ENCODE measurements at regions not wholly inside any gene's neighbourhood (a gene's known extent, or its start where the extent isn't known, plus 50 kb on each side); places are given as distances from the start of the nearest gene placed in this dataset.

DNA sequence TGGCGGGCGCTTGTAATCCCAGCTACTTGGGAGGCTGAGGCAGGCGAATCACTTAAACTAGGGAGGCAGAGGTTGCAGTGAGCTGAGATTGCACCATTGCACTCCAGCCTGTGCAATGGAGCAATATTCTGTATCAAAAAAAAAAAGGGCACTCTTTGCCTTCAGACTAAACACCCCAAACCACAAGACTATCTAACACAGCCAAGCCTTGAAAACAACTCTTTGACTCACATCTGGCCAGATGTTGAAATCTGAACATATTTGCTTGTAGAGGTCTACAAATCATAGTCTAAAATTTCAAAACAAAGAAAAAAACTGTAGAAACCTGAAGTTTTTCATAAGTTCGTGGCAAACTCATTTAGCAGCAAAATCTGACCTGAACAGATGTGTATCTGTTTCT, 94.9 kb downstream of the FAM161A start:
- Histone ChIP-seq H3K27me3 (replicated peaks; ENCODE audit: control insufficient read depth, insufficient read depth, low read length) (no peaks in the 10 kb centered on the region), H3K36me3 (ENCODE audit: control insufficient read depth, insufficient read depth, low read length) (no peaks in the 10 kb centered on the region), H3K4me3 (ENCODE audit: low read depth, low read length) (no peak overlapping the region), H3K9me3 (no peaks in the 10 kb centered on the region), H3K4me1 (no peaks in the 10 kb centered on the region)
- ChIA-PET CTCF (no interaction called here), POLR2A (no interaction called here)
- Mint-ChIP-seq H3K36me3 (ENCODE audit: insufficient read depth, unreplicated experiment) (peaks cover 6% of the 10 kb centered on the region), H3K27ac (ENCODE audit: unreplicated experiment) (no peak overlapping the region), H3K27me3 (ENCODE audit: insufficient read depth, unreplicated experiment) (no peaks in the 10 kb centered on the region), H3K4me3 (ENCODE audit: unreplicated experiment) (no peak overlapping the region), H3K9me3 (ENCODE audit: unreplicated experiment) (peaks cover 15% of the 10 kb centered on the region), H3K4me1 (ENCODE audit: low read depth, unreplicated experiment) (no peaks in the 10 kb centered on the region)
- no TSS peak for BruUV-seq (replicated peaks)
- no peak for DNase-seq
- TF ChIP-seq, protein P1, sequence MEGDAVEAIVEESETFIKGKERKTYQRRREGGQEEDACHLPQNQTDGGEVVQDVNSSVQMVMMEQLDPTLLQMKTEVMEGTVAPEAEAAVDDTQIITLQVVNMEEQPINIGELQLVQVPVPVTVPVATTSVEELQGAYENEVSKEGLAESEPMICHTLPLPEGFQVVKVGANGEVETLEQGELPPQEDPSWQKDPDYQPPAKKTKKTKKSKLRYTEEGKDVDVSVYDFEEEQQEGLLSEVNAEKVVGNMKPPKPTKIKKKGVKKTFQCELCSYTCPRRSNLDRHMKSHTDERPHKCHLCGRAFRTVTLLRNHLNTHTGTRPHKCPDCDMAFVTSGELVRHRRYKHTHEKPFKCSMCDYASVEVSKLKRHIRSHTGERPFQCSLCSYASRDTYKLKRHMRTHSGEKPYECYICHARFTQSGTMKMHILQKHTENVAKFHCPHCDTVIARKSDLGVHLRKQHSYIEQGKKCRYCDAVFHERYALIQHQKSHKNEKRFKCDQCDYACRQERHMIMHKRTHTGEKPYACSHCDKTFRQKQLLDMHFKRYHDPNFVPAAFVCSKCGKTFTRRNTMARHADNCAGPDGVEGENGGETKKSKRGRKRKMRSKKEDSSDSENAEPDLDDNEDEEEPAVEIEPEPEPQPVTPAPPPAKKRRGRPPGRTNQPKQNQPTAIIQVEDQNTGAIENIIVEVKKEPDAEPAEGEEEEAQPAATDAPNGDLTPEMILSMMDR (IDR thresholded peaks at IDR 0.05; ENCODE audit: insufficient read depth in 1 of 2, low read depth in 1 of 2, low read length in 1 of 2, severe bottlenecking in 1 of 2, unreplicated experiment in 1 of 2) = no peak
- intact Hi-C loops (cut with micrococcal nuclease; ENCODE audit: unreplicated experiment) = no loop called here

DNA sequence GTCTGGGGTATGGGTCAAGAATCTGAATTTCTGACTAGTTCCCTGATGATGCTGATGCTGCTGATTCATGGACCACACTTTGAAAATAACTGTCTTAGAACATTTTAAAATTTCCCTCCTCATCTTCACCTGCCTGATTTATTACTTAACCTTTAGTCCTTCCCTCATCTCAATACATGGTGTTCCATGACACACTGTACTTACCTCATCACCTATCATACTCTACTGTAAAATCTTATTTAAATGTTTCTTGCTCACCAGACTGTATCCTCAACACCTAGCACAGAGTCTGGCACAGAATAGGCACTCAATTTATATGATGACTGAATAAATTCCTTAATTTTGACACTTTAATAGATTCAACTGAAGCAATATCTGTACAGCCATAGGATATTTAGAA, 95.7 kb downstream of the FAM161A start:
- POLR2A ChIA-PET = no interaction called here
- BruUV-seq (replicated peaks) = no TSS peak
- Mint-ChIP-seq H3K27me3 (ENCODE audit: insufficient read depth, unreplicated experiment) (no peaks in the 10 kb centered on the region), H3K9me3 (ENCODE audit: unreplicated experiment) (peaks cover 15% of the 10 kb centered on the region), H3K4me3 (ENCODE audit: unreplicated experiment) (no peak overlapping the region), H3K36me3 (ENCODE audit: insufficient read depth, unreplicated experiment) (no peaks in the 10 kb centered on the region), H3K4me1 (ENCODE audit: low read depth, unreplicated experiment) (no peaks in the 10 kb centered on the region), H3K27ac (ENCODE audit: unreplicated experiment) (no peak overlapping the region)
- intact Hi-C loops (cut with micrococcal nuclease; ENCODE audit: unreplicated experiment) = no loop called here
- DNase-seq = no peak
- Histone ChIP-seq H3K4me1 (no peaks in the 10 kb centered on the region), H3K27me3 (replicated peaks; ENCODE audit: control insufficient read depth, insufficient read depth, low read length) (no peaks in the 10 kb centered on the region), H3K4me3 (ENCODE audit: low read depth, low read length) (no peak overlapping the region), H3K36me3 (ENCODE audit: control insufficient read depth, insufficient read depth, low read length) (no peaks in the 10 kb centered on the region), H3K9me3 (peaks cover 5% of the 10 kb centered on the region; the same call in 1 of the 2 replicates)
- TF ChIP-seq, protein P1 (IDR thresholded peaks at IDR 0.05; ENCODE audit: insufficient read depth in 1 of 2, low read depth in 1 of 2, low read length in 1 of 2, severe bottlenecking in 1 of 2, unreplicated experiment in 1 of 2) = no peak
- CTCF ChIA-PET = no interaction called here

DNA sequence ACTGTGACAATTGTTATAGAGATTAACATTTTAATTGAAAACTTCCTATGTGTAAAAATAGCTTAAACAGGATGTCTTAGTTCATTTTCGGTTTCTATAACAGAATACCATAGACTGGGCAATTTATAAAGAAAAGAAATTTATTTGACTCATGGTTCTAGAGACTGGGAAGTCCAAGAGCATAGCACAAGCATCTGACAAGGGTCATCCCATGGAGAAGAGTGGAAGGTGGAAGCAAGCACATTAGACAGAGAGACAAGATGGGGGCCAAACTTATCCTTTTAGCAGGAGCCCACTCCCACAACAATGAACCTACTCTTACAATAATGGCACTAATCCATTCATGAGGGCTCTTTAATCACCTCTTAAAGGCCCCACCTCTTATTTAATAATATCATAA, 100.3 kb downstream of the FAM161A start:
- no peak overlapping the region for H3K4me3 Mint-ChIP-seq (ENCODE audit: unreplicated experiment)
- BruUV-seq (replicated peaks) = no TSS peak
- H3K4me1 Mint-ChIP-seq (ENCODE audit: low read depth, unreplicated experiment) = no peaks in the 10 kb centered on the region
- POLR2A ChIA-PET = no interaction called here
- Histone ChIP-seq H3K36me3 (ENCODE audit: control insufficient read depth, insufficient read depth, low read length) (no peaks in the 10 kb centered on the region), H3K9me3 (peaks cover 6% of the 10 kb centered on the region; the same call in 1 of the 2 replicates), H3K4me1 (no peaks in the 10 kb centered on the region), H3K4me3 (ENCODE audit: low read depth, low read length) (no peak overlapping the region), H3K27me3 (replicated peaks; ENCODE audit: control insufficient read depth, insufficient read depth, low read length) (no peaks in the 10 kb centered on the region)
- no peaks in the 10 kb centered on the region for H3K36me3 Mint-ChIP-seq (ENCODE audit: insufficient read depth, unreplicated experiment)
- DNase-seq = no peak
- intact Hi-C loops (cut with micrococcal nuclease; ENCODE audit: unreplicated experiment) = no loop called here
- H3K9me3 Mint-ChIP-seq (ENCODE audit: unreplicated experiment) = peaks cover 15% of the 10 kb centered on the region
- TF ChIP-seq, protein P1 (IDR thresholded peaks at IDR 0.05; ENCODE audit: insufficient read depth in 1 of 2, low read depth in 1 of 2, low read length in 1 of 2, severe bottlenecking in 1 of 2, unreplicated experiment in 1 of 2) = no peak
- no peak overlapping the region for H3K27ac Mint-ChIP-seq (ENCODE audit: unreplicated experiment)
- H3K27me3 Mint-ChIP-seq (ENCODE audit: insufficient read depth, unreplicated experiment) = no peaks in the 10 kb centered on the region
- CTCF ChIA-PET = no interaction called here
